Sciatic nerve (tissue), 2 donors: ENCODE measurements at regions not wholly inside any gene's neighbourhood (a gene's known extent, or its start where the extent isn't known, plus 50 kb on each side); places are given as distances from the start of the nearest gene placed in this dataset.
"Not testable (repeated sequence)": the region's sequence is repeated elsewhere in the genome, so short reads cannot be mapped to it uniquely, and the experiment has no call there.

Experiments used
- ATAC-seq: fragments of 200-7000 bp; cut with Tn5 transposase; one replicate; pipeline ENCODE4 v1.9.1; 2020; ENCODE audit warnings: mild to moderate bottlenecking, moderate library complexity
- DNase-seq: peaks from one replicate; pipeline ENCODE4 v3.0.0-alpha.2; 2020; ENCODE audit warnings: low spot score
- intact Hi-C: fragments of 100-400 bp; cut with DNase I; formaldehyde crosslinking; loops from one replicate; pipeline ENCODE4 v1.14.2; 2022
- donor health status: DM: no; HTN: no; CAD: no.
- donor health status: DM: no; HTN: no; CAD: no.

GRCh38 chr2:2919574-2920365, 457.8 kb downstream of the EIPR1 start:
- intact Hi-C loops = no loop called here
- DNase-seq (no peak), ATAC-seq (no peak)

- intact Hi-C loops = no loop called here
These were observed 458.6 kb downstream of the EIPR1 start for GRCh38 chr2:2919026-2919425.

GRCh38 chr2:2916621-2917020, 461.0 kb downstream of the EIPR1 start:
- DNase-seq (no peak), ATAC-seq (no peak)
- intact Hi-C loops = no loop called here

More at GRCh38 chr2:2919026-2919425, 458.6 kb downstream of the EIPR1 start:
- no peak for ATAC-seq
- no peak for DNase-seq

GRCh38 chr2:2914252-2914651, 463.4 kb downstream of the EIPR1 start:
- DNase-seq (no peak), ATAC-seq (no peak)
- intact Hi-C loops = no loop called here

- DNase-seq = no peak
- intact Hi-C loops = no loop called here
- no peak for ATAC-seq
These were observed 464.0 kb downstream of the EIPR1 start for GRCh38 chr2:2913601-2914120.

- intact Hi-C loops = no loop called here
- DNase-seq (no peak), ATAC-seq (no peak)
These were observed 464.9 kb downstream of the EIPR1 start for GRCh38 chr2:2912731-2913130.

- intact Hi-C loops = no loop called here
- ATAC-seq (no peak), DNase-seq (no peak)
These were observed 465.3 kb downstream of the EIPR1 start for GRCh38 chr2:2912293-2912692.

- ATAC-seq = no peak
- intact Hi-C loops = no loop called here
- no peak for DNase-seq
These were observed 467.4 kb downstream of the EIPR1 start for GRCh38 chr2:2910259-2910658.

GRCh38 chr2:2909086-2910035, 468.3 kb downstream of the EIPR1 start:
- DNase-seq (no peak), ATAC-seq (no peak)

GRCh38 chr2:2906091-2906490, 471.5 kb downstream of the EIPR1 start:
- DNase-seq (no peak), ATAC-seq (no peak)
- intact Hi-C loops = no loop called here

More at GRCh38 chr2:2909086-2910035, 468.3 kb downstream of the EIPR1 start:
- intact Hi-C loops = no loop called here

GRCh38 chr2:2904721-2905350, 472.8 kb downstream of the EIPR1 start:
- DNase-seq (no peak), ATAC-seq (no peak)
- intact Hi-C loops = no loop called here

GRCh38 chr2:2902547-2903281, 474.9 kb downstream of the EIPR1 start:
- ATAC-seq = no peak
- no peak for DNase-seq
- intact Hi-C loops = no loop called here

- intact Hi-C loops = no loop called here
- no peak for DNase-seq
- ATAC-seq = no peak
These were observed 476.0 kb downstream of the EIPR1 start for GRCh38 chr2:2901384-2902345.

GRCh38 chr2:2899826-2900225, 477.8 kb downstream of the EIPR1 start:
- ATAC-seq (no peak), DNase-seq (no peak)
- intact Hi-C loops = no loop called here

GRCh38 chr2:2898744-2899143, 478.9 kb downstream of the EIPR1 start:
- intact Hi-C loops = no loop called here
- no peak for DNase-seq
- no peak for ATAC-seq

- intact Hi-C loops = no loop called here
- no peak for DNase-seq
These were observed 481.0 kb downstream of the EIPR1 start for GRCh38 chr2:2896643-2897042.

GRCh38 chr2:2896011-2896410, 481.6 kb downstream of the EIPR1 start:
- DNase-seq (no peak), ATAC-seq (no peak)
- intact Hi-C loops = no loop called here

More at GRCh38 chr2:2896643-2897042, 481.0 kb downstream of the EIPR1 start:
- no peak for ATAC-seq

GRCh38 chr2:2894011-2894410, 483.6 kb downstream of the EIPR1 start:
- intact Hi-C loops, DNase-seq, ATAC-seq: not testable (repeated sequence)
